ENCODE measurements at regions not wholly inside any gene's neighbourhood (a gene's known extent, or its start where the extent isn't known, plus 50 kb on each side); places are given as distances from the start of the nearest gene placed in this dataset.
A peak's percentile ranks its signal among the peaks of the same experiment; 100 is the strongest.

DNA sequence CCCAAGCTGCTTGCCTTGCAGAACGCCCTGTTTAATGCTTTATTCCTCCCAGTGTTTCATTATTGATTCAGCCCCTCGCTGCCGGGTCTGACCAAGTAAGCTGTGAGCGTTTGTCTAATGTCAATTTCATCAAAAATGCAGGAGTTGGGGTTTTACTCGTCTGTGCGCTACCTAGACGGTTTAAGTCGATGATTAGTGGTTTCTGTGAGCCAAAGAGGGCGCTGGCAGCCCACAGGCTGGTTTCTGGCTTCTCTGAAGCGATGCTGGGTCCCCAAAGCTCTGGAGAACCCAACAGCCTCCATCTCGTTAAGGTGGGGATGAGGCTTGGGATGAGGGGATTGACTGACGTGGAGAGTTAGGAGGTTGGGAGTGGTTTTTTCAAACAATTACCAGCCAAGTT is 102.9 kb downstream of the SYF2 start:
- 88% methylated on average over 10 of the region's 12 CpGs for WGBS (ENCODE audit: insufficient coverage)
- H3K9ac ChIP-seq (ENCODE audit: insufficient read depth, low read length, poor library complexity, severe bottlenecking), result no peak overlapping the region
- H3K27me3 ChIP-seq (ENCODE audit: control insufficient read depth in 2 of 2, insufficient read depth in 2 of 2, low read length in 2 of 2), result no peaks in the 10 kb centered on the region
- H3K36me3 ChIP-seq (replicated peaks in 1 of 2; ENCODE audit: control insufficient read depth in 1 of 2, insufficient read depth in 2 of 2, low read length in 2 of 2), result no peaks in the 10 kb centered on the region
- no peak overlapping the region for H3K4me2 ChIP-seq (replicated peaks; ENCODE audit: extremely low read depth, low read length, poor library complexity, severe bottlenecking)
- H3K9me3 Mint-ChIP-seq, result peaks cover 0 to 6% (median 0%) of the 10 kb centered on the region in 7 donors
- peaks cover 28% of the 10 kb centered on the region for H3K4me1 Mint-ChIP-seq
- H3K27ac Mint-ChIP-seq, result no peak overlapping the region
- peaks cover 20 to 30% of the 10 kb centered on the region in 2 donors for H3K4me1 ChIP-seq (ENCODE audit: control insufficient read depth in 1 of 2, insufficient read depth in 2 of 2, low read length in 2 of 2)
- DNase-seq, result no peak
- no peaks in the 10 kb centered on the region for H3K9me3 ChIP-seq (replicated peaks in 1 of 2; ENCODE audit: control insufficient read depth in 1 of 2, insufficient read depth in 1 of 2, low read length in 2 of 2)
- H2AFZ ChIP-seq (ENCODE audit: insufficient read depth, low read depth, low read length, poor library complexity, severe bottlenecking), result no peak overlapping the region
- no peak overlapping the region for H3K4me3 Mint-ChIP-seq
- no peaks in the 10 kb centered on the region for H3K79me2 ChIP-seq (ENCODE audit: insufficient read depth, low read length)
- H3K27ac ChIP-seq (ENCODE audit: low read depth in 1 of 2, low read length in 2 of 2), result no peak overlapping the region
- intact Hi-C loops (cut with micrococcal nuclease), result no loop called here
- no peaks in the 10 kb centered on the region for H3K36me3 Mint-ChIP-seq
- no peaks in the 10 kb centered on the region for H4K20me1 ChIP-seq (ENCODE audit: insufficient read depth, low read length)
- peaks cover 0 to 2% (median 2%) of the 10 kb centered on the region in 3 donors for H3K27me3 Mint-ChIP-seq (ENCODE audit: low read depth in 3 of 3)
- TF ChIP-seq, protein P1, sequence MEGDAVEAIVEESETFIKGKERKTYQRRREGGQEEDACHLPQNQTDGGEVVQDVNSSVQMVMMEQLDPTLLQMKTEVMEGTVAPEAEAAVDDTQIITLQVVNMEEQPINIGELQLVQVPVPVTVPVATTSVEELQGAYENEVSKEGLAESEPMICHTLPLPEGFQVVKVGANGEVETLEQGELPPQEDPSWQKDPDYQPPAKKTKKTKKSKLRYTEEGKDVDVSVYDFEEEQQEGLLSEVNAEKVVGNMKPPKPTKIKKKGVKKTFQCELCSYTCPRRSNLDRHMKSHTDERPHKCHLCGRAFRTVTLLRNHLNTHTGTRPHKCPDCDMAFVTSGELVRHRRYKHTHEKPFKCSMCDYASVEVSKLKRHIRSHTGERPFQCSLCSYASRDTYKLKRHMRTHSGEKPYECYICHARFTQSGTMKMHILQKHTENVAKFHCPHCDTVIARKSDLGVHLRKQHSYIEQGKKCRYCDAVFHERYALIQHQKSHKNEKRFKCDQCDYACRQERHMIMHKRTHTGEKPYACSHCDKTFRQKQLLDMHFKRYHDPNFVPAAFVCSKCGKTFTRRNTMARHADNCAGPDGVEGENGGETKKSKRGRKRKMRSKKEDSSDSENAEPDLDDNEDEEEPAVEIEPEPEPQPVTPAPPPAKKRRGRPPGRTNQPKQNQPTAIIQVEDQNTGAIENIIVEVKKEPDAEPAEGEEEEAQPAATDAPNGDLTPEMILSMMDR (IDR thresholded peaks at IDR 0.05), result no peak
- H3K4me3 ChIP-seq (replicated peaks in 1 of 3; ENCODE audit: low read depth in 2 of 3, low read length in 3 of 3), result no peak overlapping the region

DNA sequence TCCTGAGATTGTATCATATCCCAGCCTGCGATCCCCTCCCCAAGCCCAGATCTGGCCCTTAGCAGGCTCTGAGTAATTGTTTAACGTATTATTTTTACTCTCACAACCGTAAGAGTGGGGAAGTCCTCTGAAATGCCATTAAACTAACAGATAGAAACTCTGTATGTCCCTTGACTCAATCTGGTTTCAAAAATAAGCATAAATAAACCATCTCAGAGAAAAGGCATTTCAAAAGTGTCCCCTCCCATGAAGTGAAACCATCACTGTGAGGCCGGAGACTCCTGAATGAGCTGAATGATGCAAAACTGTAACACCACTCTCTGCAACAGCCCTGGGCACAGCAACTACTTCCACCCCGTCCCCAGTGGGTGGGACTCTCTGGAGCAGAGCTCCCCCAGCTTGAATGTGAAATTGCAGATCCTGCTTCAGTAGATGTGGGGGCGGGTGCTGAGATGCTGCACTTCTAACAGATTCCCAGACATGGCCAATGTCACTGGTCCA is 104.1 kb downstream of the SYF2 start:
- Mint-ChIP-seq H3K4me1 (peaks cover 28% of the 10 kb centered on the region), H3K9me3 (peaks cover 0 to 6% (median 0%) of the 10 kb centered on the region in 7 donors), H3K36me3 (no peaks in the 10 kb centered on the region), H3K4me3 (no peak overlapping the region), H3K27ac (peak overlapping the region in 3 of 7 donors; percentile 27 to 33 (median 30)), H3K27me3 (ENCODE audit: low read depth in 3 of 3) (peaks cover 0 to 2% (median 2%) of the 10 kb centered on the region in 3 donors)
- Histone ChIP-seq H4K20me1 (ENCODE audit: insufficient read depth, low read length) (no peaks in the 10 kb centered on the region), H2AFZ (ENCODE audit: insufficient read depth, low read depth, low read length, poor library complexity, severe bottlenecking) (peak overlapping the region; percentile 59), H3K27ac (ENCODE audit: low read depth in 1 of 2, low read length in 2 of 2) (no peak overlapping the region), H3K4me3 (replicated peaks in 1 of 3; ENCODE audit: low read depth in 2 of 3, low read length in 3 of 3) (no peak overlapping the region), H3K36me3 (replicated peaks in 1 of 2; ENCODE audit: control insufficient read depth in 1 of 2, insufficient read depth in 2 of 2, low read length in 2 of 2) (no peaks in the 10 kb centered on the region), H3K4me1 (ENCODE audit: control insufficient read depth in 1 of 2, insufficient read depth in 2 of 2, low read length in 2 of 2) (peaks cover 20 to 30% of the 10 kb centered on the region in 2 donors), H3K27me3 (ENCODE audit: control insufficient read depth in 2 of 2, insufficient read depth in 2 of 2, low read length in 2 of 2) (no peaks in the 10 kb centered on the region), H3K9me3 (replicated peaks in 1 of 2; ENCODE audit: control insufficient read depth in 1 of 2, insufficient read depth in 1 of 2, low read length in 2 of 2) (no peaks in the 10 kb centered on the region), H3K4me2 (replicated peaks; ENCODE audit: extremely low read depth, low read length, poor library complexity, severe bottlenecking) (no peak overlapping the region), H3K79me2 (ENCODE audit: insufficient read depth, low read length) (no peaks in the 10 kb centered on the region), H3K9ac (ENCODE audit: insufficient read depth, low read length, poor library complexity, severe bottlenecking) (peak overlapping the region; percentile 24)
- WGBS (ENCODE audit: insufficient coverage), result 20% methylated on average over 1 of the region's 6 CpGs
- intact Hi-C loops (cut with micrococcal nuclease), result no loop called here
- DNase-seq, result no peak
- TF ChIP-seq, protein P1 (IDR thresholded peaks at IDR 0.05), result no peak
